RCC 7860 (cell line): ENCODE measurements at regions not wholly inside any gene's neighbourhood (a gene's known extent, or its start where the extent isn't known, plus 50 kb on each side); places are given as distances from the start of the nearest gene placed in this dataset.

ENCODE experiments used
- DNase-seq: peaks from one replicate; pipeline ENCODE4 v3.0.0-alpha.2; 2015; ENCODE audit warnings: low spot score
- FAIRE-seq: peaks from 2 replicates; lab custom pipeline; 2012; peaks lifted over from hg19 to GRCh38; lab: Jason Lieb, UNC

GRCh38 chr2:20914771-20915170 lies 91.9 kb upstream of the LDAH start:
- DNase-seq (no peak), FAIRE-seq (no peak)

DNA sequence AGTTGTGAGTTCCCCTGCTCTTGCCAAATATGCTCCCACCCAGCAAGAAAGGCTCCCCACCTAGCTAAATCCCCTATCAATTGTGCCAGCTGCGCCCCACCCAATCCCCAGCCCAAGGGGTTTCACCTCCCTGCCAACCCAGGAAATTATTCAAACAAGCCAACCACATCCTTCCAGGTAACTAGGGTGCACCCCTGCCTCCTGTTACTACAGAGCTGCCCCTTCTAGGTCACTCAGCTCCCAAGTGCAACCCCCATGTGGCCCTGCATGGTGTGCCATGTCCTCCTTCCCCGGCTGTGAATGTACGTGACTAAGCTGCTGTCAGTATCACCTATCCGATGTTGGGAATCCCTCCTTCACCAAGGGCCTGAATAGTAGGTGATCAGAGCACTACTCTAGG lies 91.2 kb upstream of the LDAH start:
- FAIRE-seq (no peak), DNase-seq (no peak)

- FAIRE-seq: no peak
Measured at GRCh38 chr2:20913491-20913890, 90.6 kb upstream of the LDAH start.

DNA sequence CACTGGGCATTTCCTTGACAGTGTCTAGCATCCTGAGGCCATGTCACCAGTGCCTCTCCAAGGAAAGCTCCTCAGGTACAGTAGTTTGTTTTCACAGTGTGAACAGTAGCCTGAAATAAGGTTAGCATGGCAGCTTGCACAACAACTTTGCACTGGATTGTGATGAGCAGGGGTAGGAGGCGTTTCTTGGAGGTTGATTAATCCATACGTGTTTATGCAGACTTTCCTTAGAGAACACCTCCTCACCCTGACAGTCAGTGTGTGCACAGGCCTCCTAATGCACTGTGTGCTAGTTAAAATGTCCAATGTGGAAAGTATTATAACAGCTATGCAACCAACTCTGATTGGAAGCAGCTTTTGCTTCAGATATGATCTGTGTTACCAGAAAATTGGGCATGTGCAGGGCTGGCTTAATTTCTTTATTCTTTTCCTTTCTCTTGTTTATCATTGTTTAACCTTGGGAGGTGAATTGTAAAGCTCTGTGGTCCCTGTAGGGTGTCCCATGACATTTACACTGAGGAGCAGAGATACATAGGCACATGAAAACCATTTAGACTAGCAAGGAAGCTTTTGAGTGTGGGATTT lies 77.2 kb upstream of the LDAH start:
- no peak for FAIRE-seq
- DNase-seq: no peak

More at GRCh38 chr2:20913491-20913890, 90.6 kb upstream of the LDAH start:
- DNase-seq: no peak

- no peak for DNase-seq
- no peak for FAIRE-seq
Measured at GRCh38 chr2:20897874-20898453, 75.1 kb upstream of the LDAH start.

DNA sequence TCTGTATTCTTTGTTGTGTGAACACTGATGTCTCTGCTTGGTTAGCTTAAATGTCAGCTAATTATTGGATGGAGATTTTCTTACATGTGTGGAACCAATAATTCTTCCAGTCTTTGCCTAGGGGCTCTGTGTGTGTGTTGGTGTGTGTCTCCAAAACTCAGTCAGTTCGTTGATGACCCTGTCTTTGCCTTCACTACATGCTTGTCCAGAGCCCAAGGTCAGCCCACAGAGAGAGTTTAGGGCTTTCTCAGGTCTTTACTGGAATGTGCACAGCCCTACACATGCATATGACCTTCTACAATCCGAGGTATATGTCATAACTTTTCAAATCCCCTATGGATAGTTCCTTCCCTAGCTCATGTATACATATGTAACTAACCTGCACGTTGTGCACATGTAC lies 74.1 kb upstream of the LDAH start:
- no peak for FAIRE-seq
- DNase-seq: no peak

GRCh38 chr2:20884829-20885228 lies 61.9 kb upstream of the LDAH start:
- DNase-seq: no peak
- FAIRE-seq: no peak

- DNase-seq (no peak), FAIRE-seq (no peak)
Measured at GRCh38 chr2:20882466-20883170, 59.7 kb upstream of the LDAH start.

GRCh38 chr2:20880221-20880771 lies 57.4 kb upstream of the LDAH start:
- FAIRE-seq (no peak), DNase-seq (no peak)

DNA sequence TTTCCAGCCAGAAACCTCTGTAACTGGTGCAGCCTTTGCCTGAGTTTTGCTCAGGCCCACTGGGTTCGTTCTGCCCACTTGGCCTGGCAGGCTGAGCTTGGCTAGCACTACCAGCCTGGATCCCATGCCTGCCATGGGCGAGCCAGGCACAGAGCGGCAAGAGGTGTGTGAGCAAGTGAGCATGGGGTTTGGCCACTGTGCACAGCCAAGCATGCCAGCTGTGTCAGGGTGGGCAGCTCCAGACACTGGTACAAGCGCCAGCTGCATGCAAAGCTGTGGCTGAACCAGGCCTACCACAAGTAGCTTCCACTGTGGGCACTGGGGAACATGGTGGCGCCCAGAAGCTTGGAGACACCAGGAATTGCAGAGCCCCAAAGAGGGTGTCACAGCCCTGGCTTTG lies 56.3 kb upstream of the LDAH start:
- DNase-seq (no peak), FAIRE-seq (no peak)

DNA sequence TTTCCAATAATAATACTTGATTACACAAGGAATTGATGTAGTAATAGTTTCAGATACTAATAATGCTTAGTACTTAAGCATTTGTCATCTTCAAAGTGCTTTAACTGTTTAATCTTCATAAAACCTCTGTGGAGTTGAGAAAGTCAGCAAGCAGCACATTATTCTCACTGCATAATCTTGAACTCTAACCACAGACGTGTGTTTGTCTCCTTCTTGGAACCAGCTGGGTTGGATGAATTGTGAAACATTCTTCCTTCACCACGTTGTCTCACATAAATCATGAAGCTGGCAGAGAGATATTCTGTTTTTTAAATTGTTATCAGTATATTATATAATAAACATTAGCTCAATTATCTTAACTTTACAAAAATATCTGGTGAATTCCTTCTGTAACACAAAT lies 55.1 kb upstream of the LDAH start:
- no peak for DNase-seq
- no peak for FAIRE-seq
